Esophagus squamous epithelium (tissue), 5 donors: ENCODE measurements at regions not wholly inside any gene's neighbourhood (a gene's known extent, or its start where the extent isn't known, plus 50 kb on each side); places are given as distances from the start of the nearest gene placed in this dataset.

Source experiments
- DNase-seq: peaks from one replicate; lab custom pipeline; 2025; lab: John Stamatoyannopoulos, UW
- H3K27ac ChIP-seq, 4 donors: fragments of 200-600 bp; sonication (generic); one replicate each; pipeline ENCODE4 v1.5.1; 2016 to 2019; ENCODE audit warnings: mild to moderate bottlenecking in 1 of 4
- H3K27me3 ChIP-seq, 4 donors: fragments of 200-600 bp; sonication (generic); 1 replicate in 3 of 4; 2 replicates in 1 of 4; pipeline versions ENCODE4 v1.5.1 to v1.6.0; 2017 to 2021; ENCODE audit warnings: antibody characterized with exemption in 1 of 4
- H3K36me3 ChIP-seq, 3 donors: fragments of 200-600 bp; sonication (generic); one replicate each; pipeline ENCODE4 v1.5.1; 2016 to 2019
- H3K4me1 ChIP-seq, 3 donors: fragments of 200-600 bp; sonication (generic); one replicate each; pipeline ENCODE4 v1.5.1; 2017 to 2019
- H3K4me3 ChIP-seq, 4 donors: fragments of 200-600 bp; sonication (generic); 1 replicate in 3 of 4; 2 replicates in 1 of 4; pipeline ENCODE4 v1.5.1; 2016 to 2019; ENCODE audit warnings: mild to moderate bottlenecking in 2 of 4, moderate library complexity in 1 of 4
- H3K9me3 ChIP-seq, 3 donors: fragments of 200-600 bp; sonication (generic); one replicate each; pipeline ENCODE4 v1.5.1; 2016 to 2019
- CTCF ChIP-seq, 6 experiments: fragments of 450-650 bp in 4 of 6; fragments of 200-600 bp in 2 of 6; sonication (generic) in 2 of 6; IDR thresholded peaks; one replicate each; pipeline ENCODE4 v1.5.1; 2016 to 2019; ENCODE audit warnings: antibody characterized with exemption in 6 of 6, mild to moderate bottlenecking in 4 of 6, moderate library complexity in 4 of 6
- POLR2A ChIP-seq, 4 donors: fragments of 450-650 bp; IDR thresholded peaks; one replicate each; pipeline ENCODE4 v1.6.1; 2017; ENCODE audit warnings: antibody characterized with exemption in 4 of 4, mild to moderate bottlenecking in 4 of 4, moderate library complexity in 3 of 4
- WGBS, 2 donors: methylation state at CpG; one replicate each; pipeline ENCODE4 v1.1.5; 2018; 5-methylcytosine and 5-hydroxymethylcytosine counted together
- intact Hi-C: fragments of 100-400 bp; cut with DNase I; formaldehyde crosslinking; loops from one replicate; pipeline ENCODE4 v1.15.0; 2022
- donor health status: DM: yes; HTN: yes; CAD: no.

- WGBS, 2 donors = 82% methylated on average over 3 of the region's 3 CpGs
- no peak overlapping the region for H3K27ac ChIP-seq
- peaks cover 0 to 7% (median 0%) of the 10 kb centered on the region in 3 donors for H3K9me3 ChIP-seq
- H3K4me3 ChIP-seq = no peak overlapping the region
- intact Hi-C loops = no loop called here
- no peaks in the 10 kb centered on the region for H3K4me1 ChIP-seq
- H3K27me3 ChIP-seq = no peaks in the 10 kb centered on the region
- H3K36me3 ChIP-seq = no peaks in the 10 kb centered on the region
- no peak for TF ChIP-seq CTCF (IDR thresholded peaks at IDR 0.05)
- TF ChIP-seq POLR2A (IDR thresholded peaks at IDR 0.05) = no peak
- DNase-seq = no peak
Observed at GRCh38 chr10:52663161-52663560, 109.4 kb downstream of the MBL2 start.

GRCh38 chr10:52664629-52665028, 108.0 kb downstream of the MBL2 start:
- Histone ChIP-seq H3K4me1 (no peaks in the 10 kb centered on the region), H3K4me3 (no peak overlapping the region), H3K27me3 (no peaks in the 10 kb centered on the region), H3K9me3 (peaks cover 0 to 7% (median 0%) of the 10 kb centered on the region in 3 donors), H3K27ac (no peak overlapping the region), H3K36me3 (no peaks in the 10 kb centered on the region)
- intact Hi-C loops = no loop called here
- no peak for TF ChIP-seq CTCF (IDR thresholded peaks at IDR 0.05)
- TF ChIP-seq POLR2A (IDR thresholded peaks at IDR 0.05) = no peak
- WGBS, 2 donors = 59 to 60% methylated on average over 3 of the region's 3 CpGs
- no peak for DNase-seq

GRCh38 chr10:52665821-52666220, 106.8 kb downstream of the MBL2 start:
- H3K4me3 ChIP-seq = no peak overlapping the region
- intact Hi-C loops = no loop called here
- no peaks in the 10 kb centered on the region for H3K36me3 ChIP-seq
- DNase-seq = no peak
- no peaks in the 10 kb centered on the region for H3K27me3 ChIP-seq
- no peaks in the 10 kb centered on the region for H3K4me1 ChIP-seq
- 60 to 71% methylated on average over 1 of the region's 1 CpG for WGBS, 2 donors
- H3K27ac ChIP-seq = no peak overlapping the region
- no peak for TF ChIP-seq POLR2A (IDR thresholded peaks at IDR 0.05)
- no peak for TF ChIP-seq CTCF (IDR thresholded peaks at IDR 0.05)
- peaks cover 0 to 7% (median 0%) of the 10 kb centered on the region in 3 donors for H3K9me3 ChIP-seq

- no peak overlapping the region for H3K4me3 ChIP-seq
- intact Hi-C loops = no loop called here
Observed at GRCh38 chr10:52666931-52667330, 105.7 kb downstream of the MBL2 start.

GRCh38 chr10:52668024-52668423, 104.6 kb downstream of the MBL2 start:
- Histone ChIP-seq H3K27me3 (no peaks in the 10 kb centered on the region), H3K36me3 (no peaks in the 10 kb centered on the region), H3K9me3 (peaks cover 0 to 7% (median 0%) of the 10 kb centered on the region in 3 donors), H3K4me1 (no peaks in the 10 kb centered on the region), H3K4me3 (no peak overlapping the region), H3K27ac (no peak overlapping the region)
- intact Hi-C loops = no loop called here
- TF ChIP-seq CTCF (IDR thresholded peaks at IDR 0.05) (no peak), POLR2A (IDR thresholded peaks at IDR 0.05) (no peak)
- 43 to 63% methylated on average over 2 of the region's 2 CpGs for WGBS, 2 donors
- DNase-seq = no peak

More at GRCh38 chr10:52666931-52667330, 105.7 kb downstream of the MBL2 start:
- TF ChIP-seq POLR2A (IDR thresholded peaks at IDR 0.05) (no peak), CTCF (IDR thresholded peaks at IDR 0.05) (no peak)
- H3K27me3 ChIP-seq = no peaks in the 10 kb centered on the region
- H3K4me1 ChIP-seq = no peaks in the 10 kb centered on the region
- no peak for DNase-seq
- H3K9me3 ChIP-seq = peaks cover 0 to 7% (median 0%) of the 10 kb centered on the region in 3 donors
- no peak overlapping the region for H3K27ac ChIP-seq
- H3K36me3 ChIP-seq = no peaks in the 10 kb centered on the region
- 63 to 85% methylated on average over 1 of the region's 1 CpG for WGBS, 2 donors
